Activated T-cell treated with anti-CD3 and anti-CD28 coated beads for 4 hours (primary cell): ENCODE measurements at regions not wholly inside any gene's neighbourhood (a gene's known extent, or its start where the extent isn't known, plus 50 kb on each side); places are given as distances from the start of the nearest gene placed in this dataset.
"Not testable (repeated sequence)": the region's sequence is repeated elsewhere in the genome, so short reads cannot be mapped to it uniquely, and the experiment has no call there.

Experiments
- DNase-seq: peaks from one replicate; pipeline ENCODE4 v3.0.0-alpha.2; 2020

DNA sequence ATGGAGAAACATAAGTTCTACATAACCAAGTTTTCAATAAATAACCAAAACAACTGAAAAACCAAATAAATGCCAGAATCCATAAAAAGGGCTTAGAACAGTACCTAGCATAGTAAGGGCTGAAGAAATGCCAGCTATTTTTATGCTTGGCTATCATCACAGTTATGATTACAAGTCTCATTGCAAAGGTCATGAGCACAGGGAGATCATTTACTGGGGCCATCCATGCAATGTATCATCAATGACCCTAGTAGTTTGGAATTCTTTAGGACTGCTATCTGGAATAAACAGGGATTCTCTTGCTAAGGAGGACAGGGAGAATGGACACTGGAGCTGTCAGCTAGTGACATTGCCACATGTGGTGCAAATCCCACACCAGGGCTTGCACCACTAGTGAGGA is 92.5 kb upstream of the NAP1L1 start:
- DNase-seq = no peak

DNA sequence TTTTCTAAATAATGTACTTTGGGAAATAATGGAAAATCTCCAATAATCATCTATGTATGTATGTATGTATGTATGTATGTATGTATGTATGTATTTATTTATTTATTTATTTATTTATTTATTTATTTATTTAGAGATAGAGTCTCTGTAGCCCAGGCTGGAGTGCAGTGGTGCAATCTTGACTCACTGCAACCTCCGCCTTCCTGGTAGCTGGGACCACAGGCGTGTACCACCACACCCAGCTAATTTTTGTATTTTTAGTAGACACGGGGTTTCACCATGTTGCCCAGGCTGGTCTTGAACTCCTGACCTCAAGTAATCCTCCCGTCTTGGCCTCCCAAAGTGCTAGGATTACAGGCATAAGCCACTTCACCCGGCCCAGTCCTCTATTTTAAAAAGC is 91.5 kb upstream of the NAP1L1 start:
- not testable (repeated sequence) for DNase-seq

DNA sequence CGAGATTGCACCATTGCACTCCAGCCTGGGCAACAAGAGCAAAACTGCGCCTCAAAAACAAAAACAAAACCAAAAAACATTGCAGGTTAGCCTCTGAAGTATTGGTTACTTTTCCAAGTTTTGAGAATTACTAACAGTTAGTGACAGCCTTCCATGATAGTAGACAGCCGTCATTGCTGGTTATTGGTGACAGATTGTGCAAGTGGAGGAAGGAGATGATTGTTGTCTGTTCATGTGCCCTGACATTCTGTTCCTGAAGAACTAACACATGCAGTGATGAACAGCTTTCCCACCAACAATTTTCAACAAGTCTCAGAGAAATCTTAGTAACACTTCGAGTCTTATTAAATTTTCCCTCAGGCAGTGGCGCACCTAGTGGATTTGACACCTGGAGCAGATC is 89.3 kb upstream of the NAP1L1 start:
- no peak for DNase-seq

DNA sequence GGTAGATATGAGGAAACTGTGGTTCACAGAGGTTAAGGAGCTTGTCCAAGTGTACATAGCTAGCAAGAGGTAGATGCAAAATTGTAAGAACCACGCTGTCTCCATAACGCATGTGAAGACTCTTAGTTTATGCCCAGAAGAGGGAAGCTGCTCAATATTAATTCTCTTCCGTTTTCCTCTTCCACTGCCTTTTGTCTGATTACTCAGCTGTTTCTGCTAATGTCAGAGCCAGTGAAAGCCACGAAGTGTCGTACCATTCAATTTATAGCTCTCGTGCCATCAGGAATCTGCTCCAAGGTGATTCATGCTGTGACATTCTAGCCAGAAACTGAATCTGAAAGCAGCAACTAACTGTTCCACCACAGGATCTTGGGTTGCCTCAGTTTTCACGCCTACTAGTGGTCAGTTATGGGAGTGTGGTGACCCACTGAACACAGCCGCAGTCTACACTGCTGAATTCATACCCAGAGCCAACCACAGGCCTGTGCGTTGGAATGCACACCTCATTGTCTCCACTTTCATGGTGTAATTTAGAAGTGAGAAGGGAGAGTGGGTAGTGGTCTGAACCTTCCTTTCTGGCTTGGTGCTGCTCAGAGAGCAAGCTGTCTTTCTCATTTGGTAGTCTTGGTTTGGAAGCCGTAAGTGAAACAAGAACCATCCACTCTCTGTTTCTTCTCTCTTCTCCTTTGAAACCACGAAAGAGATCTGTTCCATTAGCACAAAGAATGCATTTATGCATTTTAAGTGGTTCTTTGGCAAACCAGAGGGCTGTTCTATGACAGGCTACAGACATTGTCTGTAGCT is 74.2 kb upstream of the NAP1L1 start:
- DNase-seq = peak; percentile 36

DNA sequence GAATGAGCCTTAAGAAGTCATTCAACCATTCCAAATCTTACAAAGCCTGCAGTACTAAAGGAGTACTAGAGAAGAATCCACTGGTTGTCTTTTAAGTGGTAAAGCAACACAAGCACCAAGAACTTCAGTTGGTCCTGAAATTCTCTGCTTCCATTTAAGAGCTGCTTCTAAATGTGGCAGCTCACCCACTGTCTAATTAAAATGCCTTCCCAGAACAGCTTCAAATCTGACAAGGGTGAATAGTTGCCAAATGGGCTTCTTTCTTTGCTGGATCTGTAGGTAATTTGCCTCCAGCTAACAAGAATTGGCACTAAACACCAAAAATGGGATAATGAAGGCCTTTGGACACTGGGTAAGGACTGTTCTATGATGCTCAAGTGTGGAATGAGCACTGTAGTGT is 72.2 kb upstream of the NAP1L1 start:
- DNase-seq = no peak

DNA sequence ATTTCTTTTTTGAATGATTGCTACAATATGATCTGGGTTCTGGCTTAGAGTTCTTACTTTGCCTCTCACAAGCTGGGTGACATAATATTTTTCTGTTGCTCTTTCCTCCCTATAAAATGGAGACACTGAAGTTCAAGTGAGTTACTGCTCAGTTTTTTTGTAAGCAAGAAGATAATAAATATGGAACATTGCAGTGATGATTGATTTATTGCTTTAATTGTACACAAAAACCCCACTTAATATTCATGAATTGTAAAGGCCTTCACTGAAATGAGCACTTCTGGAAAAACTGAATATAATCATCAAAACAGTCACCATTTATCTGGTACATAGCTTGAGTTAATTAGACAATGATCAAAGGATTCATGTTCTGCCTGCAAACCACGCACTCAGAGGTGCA is 71.8 kb upstream of the NAP1L1 start:
- no peak for DNase-seq

DNA sequence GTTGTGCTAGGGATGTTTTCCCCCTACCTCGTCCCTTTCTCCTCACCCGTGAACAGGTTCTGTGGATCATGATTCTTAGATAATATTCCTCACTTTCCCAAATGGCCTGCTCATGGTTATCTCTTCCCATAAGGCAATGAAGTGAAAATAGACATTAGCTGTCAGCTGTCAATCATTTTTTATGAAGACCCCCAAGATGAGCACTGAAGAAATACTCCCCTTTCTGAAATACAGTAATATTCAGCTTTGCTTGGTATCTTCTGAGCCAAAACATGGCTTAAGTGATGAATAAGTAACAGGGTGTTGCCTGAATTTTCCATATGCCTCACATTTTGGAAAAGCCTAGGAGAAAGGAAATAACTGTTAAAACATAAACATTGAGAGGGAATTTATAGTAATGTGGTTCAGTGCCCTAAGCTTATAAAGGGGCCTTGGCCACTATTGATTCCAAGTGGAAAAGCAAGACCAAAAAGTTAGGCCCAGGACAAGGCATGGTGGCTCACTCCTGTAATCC is 70.7 kb upstream of the NAP1L1 start:
- DNase-seq = no peak

DNA sequence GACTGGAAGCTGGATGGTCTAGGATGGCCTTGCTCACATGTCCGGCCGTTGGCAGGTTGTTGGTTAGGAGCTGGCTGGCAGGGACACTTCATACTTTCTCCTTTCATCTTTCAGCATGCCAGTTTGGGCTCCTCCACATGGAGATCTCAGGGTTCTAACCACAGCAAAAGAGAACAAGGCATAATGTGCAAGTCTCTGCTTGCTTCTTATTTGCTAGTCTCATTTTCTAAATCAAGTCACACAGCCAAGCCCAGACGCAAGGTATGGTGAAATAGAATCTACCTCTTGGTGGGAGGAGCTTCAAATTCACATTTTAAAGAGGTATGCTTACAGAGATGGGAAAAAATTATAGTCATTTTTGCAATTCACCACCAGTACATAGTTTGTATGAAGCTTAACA is 69.1 kb upstream of the NAP1L1 start:
- no peak for DNase-seq

DNA sequence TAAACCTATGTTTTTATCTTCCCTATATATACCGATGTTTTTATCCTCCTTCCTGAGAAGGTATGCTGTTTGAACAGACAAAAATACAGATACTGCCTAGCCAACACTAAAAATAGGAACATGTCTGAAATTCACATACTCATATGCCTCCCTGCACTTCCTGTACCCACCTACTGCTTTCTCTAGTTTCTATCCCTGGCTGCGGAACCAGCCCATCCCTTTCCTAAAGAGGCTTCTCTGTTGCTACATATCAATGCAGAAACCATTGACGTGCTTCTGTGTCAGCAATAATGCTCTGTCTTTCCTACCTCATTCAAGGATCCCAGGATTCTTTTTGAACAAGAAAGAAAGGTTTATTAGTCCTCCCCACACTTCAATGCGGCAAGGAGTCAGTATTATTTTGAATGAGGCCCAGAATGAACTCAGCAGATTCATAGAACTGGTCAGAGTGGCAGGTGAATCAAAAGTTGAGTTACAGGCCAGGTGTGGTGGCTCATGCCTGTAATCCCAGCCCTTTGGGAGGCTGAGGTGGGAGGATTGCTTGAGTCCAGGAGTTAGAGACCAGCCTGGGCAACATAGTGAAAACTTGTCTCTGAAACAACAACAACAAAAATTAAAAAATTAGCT is 67.8 kb upstream of the NAP1L1 start:
- DNase-seq = no peak

DNA sequence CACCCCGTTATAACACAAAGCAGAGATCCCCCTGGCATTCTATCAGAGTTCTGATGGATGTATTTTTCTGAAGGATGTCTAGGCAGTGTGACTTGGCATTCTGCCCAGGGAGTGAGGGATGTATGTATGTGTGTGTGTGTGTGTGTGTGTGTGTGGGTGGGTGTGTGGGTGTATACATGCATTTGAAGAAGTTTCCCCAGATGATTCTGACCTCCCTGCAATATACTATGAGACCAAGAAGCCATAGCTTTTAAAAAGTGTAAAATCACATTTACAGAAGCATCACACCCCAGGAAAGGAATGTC is 59.7 kb upstream of the NAP1L1 start:
- DNase-seq = peak; percentile 68

DNA sequence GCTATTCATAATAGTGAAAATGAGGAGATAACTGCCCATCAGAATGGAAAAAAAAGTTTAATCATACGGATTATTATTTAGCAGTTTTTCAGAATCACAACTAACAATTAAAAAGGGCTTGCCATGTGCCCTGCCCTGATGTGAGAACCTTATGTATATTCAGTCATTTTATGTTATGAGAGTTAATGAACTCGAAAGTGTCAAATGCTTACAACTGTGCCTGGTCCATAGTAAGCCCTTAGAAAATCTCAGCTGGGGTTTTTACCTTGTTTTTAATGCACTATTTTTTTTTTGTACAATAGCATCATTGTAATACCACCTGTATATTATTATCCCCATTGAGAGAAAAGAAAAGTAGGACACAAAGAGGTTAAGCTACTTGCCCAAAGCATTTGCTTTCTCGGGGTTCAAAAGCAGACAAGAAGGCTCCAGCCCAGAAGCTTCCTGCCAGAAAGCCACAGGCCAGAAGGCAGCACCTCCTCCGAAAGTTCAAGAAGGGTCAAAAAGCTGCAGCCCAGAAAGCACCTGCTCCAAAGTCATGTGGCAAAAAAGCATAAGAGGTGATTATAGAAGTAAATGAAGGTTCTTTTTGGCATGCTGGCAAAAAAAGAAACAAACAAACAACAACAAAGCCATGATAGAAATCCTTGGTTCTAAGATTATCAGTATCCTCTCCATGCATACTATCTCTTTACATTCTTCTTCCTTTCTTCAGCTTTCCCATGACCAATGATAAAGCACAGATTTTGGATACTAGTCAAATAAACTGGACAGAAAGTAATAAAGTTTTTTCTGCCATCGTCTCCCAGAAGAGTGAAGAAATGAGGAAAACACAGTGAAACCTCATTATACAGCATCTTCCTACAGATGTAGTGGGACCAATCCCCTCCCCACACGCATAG is 59.1 kb upstream of the NAP1L1 start:
- DNase-seq = no peak

DNA sequence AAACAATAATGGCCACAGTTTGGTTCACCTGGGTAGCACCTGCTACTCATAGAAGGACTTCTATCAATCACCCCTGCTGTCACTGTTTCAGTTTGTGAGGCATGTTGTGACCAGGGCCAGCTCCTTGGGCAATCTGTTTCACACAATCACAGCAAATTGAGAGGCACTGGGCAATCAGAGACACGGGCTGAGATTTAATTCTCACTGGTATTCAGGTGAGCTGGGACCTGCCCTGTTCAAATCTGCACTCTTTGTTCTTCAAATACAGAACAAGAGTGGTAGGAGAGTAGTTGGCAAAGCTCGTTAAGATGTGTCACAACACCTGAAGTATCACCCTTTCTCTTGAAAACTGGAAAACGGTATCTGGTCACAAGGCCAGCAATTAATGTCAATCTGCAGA is 57.8 kb upstream of the NAP1L1 start:
- no peak for DNase-seq

DNA sequence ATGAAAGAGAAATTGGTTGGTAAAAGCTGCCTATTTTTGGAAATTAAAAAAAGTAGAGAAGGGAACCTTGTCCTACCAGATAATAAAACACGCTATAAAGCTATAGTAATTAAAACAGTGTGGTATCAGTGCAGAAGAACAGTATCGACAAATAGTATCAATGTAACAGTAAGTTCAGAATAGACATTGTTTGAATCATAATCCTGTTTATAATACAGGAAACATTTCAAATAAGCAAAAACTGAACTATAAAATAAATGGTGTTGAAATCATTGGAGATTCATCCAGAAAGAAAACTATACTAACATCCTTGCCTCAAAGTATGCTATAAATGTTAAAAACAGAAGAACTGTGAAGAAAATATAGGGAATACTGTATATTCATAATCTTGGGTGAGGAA is 54.2 kb upstream of the NAP1L1 start:
- no peak for DNase-seq

DNA sequence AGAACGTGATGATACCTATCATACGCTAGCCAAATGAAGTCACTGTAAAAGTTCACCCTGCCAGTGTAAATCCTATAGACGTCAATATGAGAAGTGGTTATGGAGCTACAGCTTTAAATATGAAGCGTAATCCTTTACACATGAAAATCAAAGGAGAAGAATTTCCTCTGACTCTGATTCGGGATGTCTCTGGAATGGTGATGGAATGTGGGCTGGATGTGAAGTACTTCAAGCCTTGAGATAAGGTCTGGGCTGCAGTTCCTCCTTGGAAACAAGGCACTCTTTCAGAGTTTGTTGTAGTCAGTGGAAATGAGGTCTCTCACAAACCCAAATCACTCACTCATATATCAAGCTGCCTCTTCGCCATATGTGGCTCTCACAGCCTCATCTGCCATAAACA is 53.1 kb upstream of the NAP1L1 start:
- no peak for DNase-seq

DNA sequence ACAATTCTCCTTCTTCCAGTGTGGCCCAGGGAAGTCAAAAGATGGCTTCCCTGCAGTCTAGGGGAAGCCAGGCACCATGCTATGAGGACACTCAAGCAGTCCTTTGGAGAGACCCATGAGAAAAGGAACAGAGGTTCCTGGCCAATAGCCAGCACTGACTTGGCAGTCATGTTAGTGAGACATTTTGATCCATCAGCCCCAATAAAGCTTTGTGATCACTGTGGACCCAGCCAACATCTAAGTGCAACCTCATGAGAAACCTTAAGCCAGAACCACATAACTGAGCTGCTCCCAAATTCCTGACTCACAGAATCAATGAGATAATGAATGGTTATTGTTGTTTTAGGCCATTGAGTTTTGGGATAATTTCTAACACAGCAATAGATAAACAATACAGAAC is 51.0 kb upstream of the NAP1L1 start:
- DNase-seq = no peak
